AG04449 (cell line): ENCODE measurements at regions not wholly inside any gene's neighbourhood (a gene's known extent, or its start where the extent isn't known, plus 50 kb on each side); places are given as distances from the start of the nearest gene placed in this dataset.

Experiments
- CTCF ChIA-PET: fragments of 350-600 bp; formaldehyde crosslinking; extraction: SDS; loops from one replicate; lab custom pipeline; 2021; ENCODE audit warnings: antibody characterized with exemption; lab: Yijun Ruan, JAX
- POLR2A ChIA-PET: fragments of 400-600, 350-600 bp; formaldehyde crosslinking; extraction: SDS; loops from one replicate; lab custom pipeline; 2020; ENCODE audit warnings: antibody characterized with exemption, inconsistent platforms; lab: Yijun Ruan, JAX
- DNase-seq: peaks from one replicate; pipeline ENCODE4 v3.0.0-alpha.2; 2010; ENCODE audit warnings: low read depth, low spot score
- H3K4me3 ChIP-seq: 2 replicates; pipeline ENCODE4 v1.5.1; 2011; ENCODE audit warnings: low read depth, mild to moderate bottlenecking, control low read depth, low read length
- TF ChIP-seq, protein P1 (sequence below): IDR thresholded peaks from one replicate; pipeline ENCODE4 v1.5.1; 2011; ENCODE audit warnings: mild to moderate bottlenecking, moderate library complexity, low read length, control low read depth, inconsistent platforms; ENCODE audit not compliant: insufficient read depth; ENCODE audit errors: missing control alignments

DNA sequence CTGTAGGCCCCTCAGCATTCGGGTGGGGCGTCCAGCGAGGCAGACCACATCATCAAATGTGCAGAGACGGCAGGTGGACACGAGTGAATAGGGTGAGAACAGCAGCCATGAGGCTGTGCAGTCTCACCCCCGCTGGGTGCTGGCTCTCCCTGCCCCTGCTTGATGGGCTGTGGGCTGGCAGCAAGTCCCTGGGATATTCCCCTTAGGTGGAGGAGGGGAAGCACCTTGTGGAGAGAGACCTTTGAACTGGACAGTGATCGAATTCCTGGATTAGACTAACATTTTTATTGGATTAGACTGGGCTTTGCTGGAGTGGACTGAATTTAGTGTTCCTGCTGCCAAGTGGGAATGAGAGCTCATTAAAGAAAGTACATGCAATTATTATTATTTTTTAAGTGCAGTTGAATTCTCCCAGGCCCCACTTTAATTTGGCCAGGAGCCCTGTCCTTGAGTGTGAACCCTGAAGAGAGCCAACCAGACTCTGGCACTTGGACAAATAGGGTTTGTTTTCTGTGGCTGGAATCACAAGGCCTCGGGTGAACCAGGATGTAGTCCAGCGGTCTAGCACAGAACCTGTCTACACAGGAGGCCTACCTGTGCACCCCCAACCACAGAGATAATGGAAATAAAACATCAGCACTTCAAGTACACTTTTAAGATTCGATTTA is 193.1 kb downstream of the ABHD5 start:
- TF ChIP-seq, protein P1, sequence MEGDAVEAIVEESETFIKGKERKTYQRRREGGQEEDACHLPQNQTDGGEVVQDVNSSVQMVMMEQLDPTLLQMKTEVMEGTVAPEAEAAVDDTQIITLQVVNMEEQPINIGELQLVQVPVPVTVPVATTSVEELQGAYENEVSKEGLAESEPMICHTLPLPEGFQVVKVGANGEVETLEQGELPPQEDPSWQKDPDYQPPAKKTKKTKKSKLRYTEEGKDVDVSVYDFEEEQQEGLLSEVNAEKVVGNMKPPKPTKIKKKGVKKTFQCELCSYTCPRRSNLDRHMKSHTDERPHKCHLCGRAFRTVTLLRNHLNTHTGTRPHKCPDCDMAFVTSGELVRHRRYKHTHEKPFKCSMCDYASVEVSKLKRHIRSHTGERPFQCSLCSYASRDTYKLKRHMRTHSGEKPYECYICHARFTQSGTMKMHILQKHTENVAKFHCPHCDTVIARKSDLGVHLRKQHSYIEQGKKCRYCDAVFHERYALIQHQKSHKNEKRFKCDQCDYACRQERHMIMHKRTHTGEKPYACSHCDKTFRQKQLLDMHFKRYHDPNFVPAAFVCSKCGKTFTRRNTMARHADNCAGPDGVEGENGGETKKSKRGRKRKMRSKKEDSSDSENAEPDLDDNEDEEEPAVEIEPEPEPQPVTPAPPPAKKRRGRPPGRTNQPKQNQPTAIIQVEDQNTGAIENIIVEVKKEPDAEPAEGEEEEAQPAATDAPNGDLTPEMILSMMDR = no peak
- DNase-seq = no peak
- POLR2A ChIA-PET = no interaction called here
- H3K4me3 ChIP-seq = no peak overlapping the region
- CTCF ChIA-PET = no interaction called here

GRCh38 chr3:43884581-43884980 is 193.8 kb downstream of the ABHD5 start:
- ChIA-PET CTCF (no interaction called here), POLR2A (no interaction called here)
- DNase-seq = no peak
- TF ChIP-seq, protein P1 = no peak
- H3K4me3 ChIP-seq = no peak overlapping the region

GRCh38 chr3:43885908-43886618 is 195.3 kb downstream of the ABHD5 start:
- ChIA-PET POLR2A (no interaction called here), CTCF (interaction anchor here (1.0 to 1.8 kb wide), 3 partner anchors 7 to 30 kb away, joined by 3 to 5 read pairs (median 5); no protein-coding TSS in a partner anchor)
- H3K4me3 ChIP-seq = no peak overlapping the region
- no peak for DNase-seq
- TF ChIP-seq, protein P1 = no peak

- ChIA-PET CTCF (no interaction called here), POLR2A (no interaction called here)
- no peak for DNase-seq
- no peak overlapping the region for H3K4me3 ChIP-seq
- TF ChIP-seq, protein P1 = no peak
Measured at GRCh38 chr3:43892061-43892460, 201.3 kb downstream of the ABHD5 start.

DNA sequence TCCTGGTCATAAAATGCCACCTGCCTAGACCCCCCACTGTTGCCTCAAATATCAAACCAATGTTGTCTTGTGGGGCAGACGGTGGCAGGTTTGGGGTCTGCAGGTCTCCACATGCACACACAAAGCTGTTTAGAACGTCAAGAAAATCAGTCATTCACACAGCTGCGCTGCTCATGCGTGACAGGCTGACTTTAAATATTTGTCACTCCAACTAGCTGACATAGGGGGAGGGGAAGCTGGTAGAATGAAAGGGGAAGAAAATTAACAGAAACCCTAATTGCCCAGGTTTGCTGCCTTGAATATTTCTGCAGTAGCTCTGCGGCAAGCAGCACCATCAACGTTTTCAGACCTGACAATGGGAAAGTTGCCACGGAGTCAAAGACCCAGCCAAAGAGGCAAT is 201.8 kb downstream of the ABHD5 start:
- POLR2A ChIA-PET = interaction anchor here (0.6 kb wide), 1 partner anchor 1046 kb away, joined by 3 read pairs; no protein-coding TSS in a partner anchor
- CTCF ChIA-PET = no interaction called here
- TF ChIP-seq, protein P1 = no peak
- DNase-seq = no peak
- H3K4me3 ChIP-seq = no peak overlapping the region

DNA sequence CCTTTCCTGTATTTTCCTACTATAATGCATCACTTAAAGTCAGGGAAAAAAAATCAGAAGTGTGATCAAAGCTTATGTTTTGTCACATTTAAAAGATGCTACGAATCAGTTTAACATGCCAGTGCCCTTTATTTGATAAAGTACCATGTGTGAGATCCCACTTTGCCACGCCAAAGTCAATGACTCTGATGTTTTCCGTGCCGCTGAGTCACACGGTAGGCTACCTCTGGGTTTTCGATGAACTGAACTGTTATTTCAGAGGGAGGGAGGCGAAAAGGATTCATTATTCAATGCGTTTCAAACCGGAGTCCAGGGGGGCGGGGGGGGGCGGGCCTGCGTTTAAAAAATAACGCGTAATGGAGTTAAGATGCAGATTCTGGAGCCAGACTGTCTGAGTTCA is 203.0 kb downstream of the ABHD5 start:
- no peak for DNase-seq
- CTCF ChIA-PET = interaction anchor here (0.6 to 1.4 kb wide), 2 partner anchors 8 to 305 kb away, joined by 3 read pairs; no protein-coding TSS in a partner anchor
- POLR2A ChIA-PET = no interaction called here
- peak overlapping the region; percentile 57 for H3K4me3 ChIP-seq
- TF ChIP-seq, protein P1 = no peak
